Pancreas (tissue), 10 donors: ENCODE measurements at regions not wholly inside any gene's neighbourhood (a gene's known extent, or its start where the extent isn't known, plus 50 kb on each side); places are given as distances from the start of the nearest gene placed in this dataset.

ENCODE experiments used
- ATAC-seq, 4 donors: fragments of 200-7000 bp; cut with Tn5 transposase; one replicate each; pipeline versions ENCODE4 v1.8.0 to v1.9.1; 2020; ENCODE audit warnings: mild to moderate bottlenecking in 4 of 4, moderate library complexity in 4 of 4
- DNase-seq, 6 donors: peaks; one replicate each; pipeline ENCODE4 v3.0.0-alpha.2; 2020
- FAIRE-seq: peaks from 2 replicates; lab custom pipeline; 2012; peaks lifted over from hg19 to GRCh38; lab: Jason Lieb, UNC
- H3K27ac ChIP-seq, 4 donors: fragments of 200-600 bp; sonication (generic); 1 replicate in 3 of 4; 2 replicates in 1 of 4; pipeline versions ENCODE4 v1.5.0 to v1.8.0; 2020
- H3K27me3 ChIP-seq, 4 donors: fragments of 200-600 bp; one replicate each; pipeline ENCODE4 v1.8.0; 2021
- H3K36me3 ChIP-seq, 3 donors: fragments of 200-600 bp; sonication (generic) in 1 of 3; one replicate each; pipeline versions ENCODE4 v1.5.0 to v1.8.0; 2020 to 2021
- H3K4me1 ChIP-seq, 3 donors: fragments of 200-600 bp; one replicate each; pipeline ENCODE4 v1.8.0; 2021
- H3K4me3 ChIP-seq, 4 donors: fragments of 200-600 bp; sonication (generic) in 2 of 4; one replicate each; pipeline versions ENCODE4 v1.5.0 to v1.8.0; 2020 to 2021
- H3K9me3 ChIP-seq, 4 donors: fragments of 200-600 bp; one replicate each; pipeline ENCODE4 v1.8.0; 2021
- WGBS, 2 donors: extraction: QIAGEN DNeasy Blood & Tissue Kit; methylation state at CpG; one replicate each; pipeline ENCODE4 v1.1.7; 2013; 5-methylcytosine and 5-hydroxymethylcytosine counted together
- intact Hi-C, 3 donors: fragments of 100-400 bp; cut with DNase I; formaldehyde crosslinking; loops; one replicate each; pipeline versions ENCODE4 v1.11.1 to v1.14.2; 2022
- TF ChIP-seq, protein P1 (sequence below), 4 donors: fragments of 200-600 bp; sonication (generic) in 3 of 4; IDR thresholded peaks; one replicate each; pipeline versions ENCODE4 v1.5.0 to v1.8.0; 2021; ENCODE audit warnings: antibody characterized with exemption in 4 of 4
- donor health status: healthy with polysubstance abuse.
- donor health status: DM: no; HTN: no; CAD: no; lungs with moderate emphysema.
- donor health status: DM: no; HTN: no; CAD: no.
- donor health status: control.
- donor health status: control.
- donor health status: Bipolar disorder and iron deficiency.
- donor health status: DM: yes; HTN: yes; CAD: no.
- donor health status: DM: no; HTN: no; CAD: no.
- donor health status: DM: no; HTN: no; CAD: no.
- donor health status: DM: yes; HTN: yes; CAD: no.

DNA sequence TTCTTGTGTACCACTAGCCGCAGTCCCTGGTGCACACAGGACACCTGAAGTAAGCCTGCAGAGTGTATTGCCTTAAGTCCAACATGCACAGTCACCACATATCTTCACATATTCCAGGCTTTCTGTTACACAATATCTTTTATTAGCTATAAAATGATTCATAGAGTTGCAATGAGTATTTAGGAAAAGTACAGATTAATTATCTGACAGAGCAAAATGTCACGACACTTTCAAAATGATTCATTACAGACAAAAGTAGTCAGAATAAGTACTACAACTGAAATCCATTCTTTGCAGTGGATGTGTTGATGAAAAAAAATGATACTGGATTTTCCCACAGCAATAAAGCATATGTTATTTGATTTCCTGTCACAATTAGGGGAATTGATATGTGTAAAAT, 199.5 kb upstream of the ASCC3 start:
- TF ChIP-seq, protein P1, sequence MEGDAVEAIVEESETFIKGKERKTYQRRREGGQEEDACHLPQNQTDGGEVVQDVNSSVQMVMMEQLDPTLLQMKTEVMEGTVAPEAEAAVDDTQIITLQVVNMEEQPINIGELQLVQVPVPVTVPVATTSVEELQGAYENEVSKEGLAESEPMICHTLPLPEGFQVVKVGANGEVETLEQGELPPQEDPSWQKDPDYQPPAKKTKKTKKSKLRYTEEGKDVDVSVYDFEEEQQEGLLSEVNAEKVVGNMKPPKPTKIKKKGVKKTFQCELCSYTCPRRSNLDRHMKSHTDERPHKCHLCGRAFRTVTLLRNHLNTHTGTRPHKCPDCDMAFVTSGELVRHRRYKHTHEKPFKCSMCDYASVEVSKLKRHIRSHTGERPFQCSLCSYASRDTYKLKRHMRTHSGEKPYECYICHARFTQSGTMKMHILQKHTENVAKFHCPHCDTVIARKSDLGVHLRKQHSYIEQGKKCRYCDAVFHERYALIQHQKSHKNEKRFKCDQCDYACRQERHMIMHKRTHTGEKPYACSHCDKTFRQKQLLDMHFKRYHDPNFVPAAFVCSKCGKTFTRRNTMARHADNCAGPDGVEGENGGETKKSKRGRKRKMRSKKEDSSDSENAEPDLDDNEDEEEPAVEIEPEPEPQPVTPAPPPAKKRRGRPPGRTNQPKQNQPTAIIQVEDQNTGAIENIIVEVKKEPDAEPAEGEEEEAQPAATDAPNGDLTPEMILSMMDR (IDR thresholded peaks at IDR 0.05), result no peak
- intact Hi-C loops, result no loop called here
- no peak overlapping the region for H3K27ac ChIP-seq
- no peaks in the 10 kb centered on the region for H3K4me1 ChIP-seq
- no peaks in the 10 kb centered on the region for H3K36me3 ChIP-seq
- DNase-seq (no peak), FAIRE-seq (no peak), ATAC-seq (no peak)
- H3K9me3 ChIP-seq, result no peaks in the 10 kb centered on the region
- no peaks in the 10 kb centered on the region for H3K27me3 ChIP-seq
- 43 to 59% methylated on average over 2 of the region's 2 CpGs for WGBS, 2 donors
- H3K4me3 ChIP-seq, result no peak overlapping the region

DNA sequence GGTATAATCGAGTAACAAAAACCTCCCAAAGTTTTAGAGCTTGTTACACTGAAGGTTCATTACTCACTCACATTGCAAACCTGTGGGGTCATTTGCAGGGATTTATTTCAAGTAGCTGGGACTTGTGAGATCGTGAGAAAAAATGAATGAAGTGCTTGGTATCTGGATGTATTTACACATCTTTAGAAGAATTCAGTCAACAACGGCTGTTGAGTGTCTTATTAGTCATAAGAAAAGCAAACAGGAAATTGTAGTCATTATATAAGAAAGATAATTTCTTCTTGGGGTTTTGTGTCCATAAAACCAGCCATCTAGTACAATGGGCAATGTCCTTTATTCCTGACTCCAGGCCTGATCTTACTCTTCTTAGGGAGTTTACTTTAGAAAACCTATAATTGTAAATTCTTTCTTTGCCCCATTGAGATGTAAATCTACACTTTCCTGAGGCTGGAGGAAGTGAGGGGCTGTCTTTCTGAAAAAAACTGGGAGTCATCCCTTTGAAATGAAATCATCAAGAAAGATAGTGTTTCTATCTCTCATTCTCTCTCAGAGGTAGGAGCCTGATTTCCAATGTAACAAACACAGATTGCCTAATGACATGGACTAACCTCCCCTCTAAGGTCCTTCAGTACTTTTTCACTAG, 202.5 kb upstream of the ASCC3 start:
- FAIRE-seq, result no peak

DNA sequence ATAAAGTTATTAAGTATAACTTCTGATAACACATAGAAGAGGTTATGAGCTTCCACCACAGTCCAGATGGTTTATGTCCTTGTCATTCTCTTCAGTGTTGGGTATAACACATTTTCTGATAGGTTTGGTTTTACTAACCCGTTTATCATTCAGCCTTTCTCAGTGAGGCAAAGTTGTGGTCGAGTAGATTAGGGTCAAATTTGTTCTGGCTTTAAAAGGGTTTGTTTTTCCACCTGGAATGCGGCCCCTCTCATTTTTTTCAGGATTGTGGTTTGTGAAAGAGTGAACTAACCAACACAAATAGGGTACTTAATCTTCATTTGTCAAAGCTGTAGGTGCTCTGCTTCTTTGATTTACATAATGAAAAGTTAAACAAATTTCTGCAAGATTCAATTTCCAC, 204.2 kb upstream of the ASCC3 start:
- Histone ChIP-seq H3K9me3 (no peaks in the 10 kb centered on the region), H3K36me3 (no peaks in the 10 kb centered on the region), H3K4me3 (no peak overlapping the region), H3K27me3 (no peaks in the 10 kb centered on the region), H3K4me1 (no peaks in the 10 kb centered on the region), H3K27ac (no peak overlapping the region)
- no peak for DNase-seq
- FAIRE-seq, result no peak
- intact Hi-C loops, result no loop called here
- ATAC-seq, result no peak
- TF ChIP-seq, protein P1 (IDR thresholded peaks at IDR 0.05), result no peak
- 17 to 20% methylated on average over 3 of the region's 3 CpGs for WGBS, 2 donors

More for the DNA sequence above, 202.5 kb upstream of the ASCC3 start:
- DNase-seq, result no peak
- intact Hi-C loops, result no loop called here
- TF ChIP-seq, protein P1 (IDR thresholded peaks at IDR 0.05), result no peak
- Histone ChIP-seq H3K9me3 (no peaks in the 10 kb centered on the region), H3K36me3 (no peaks in the 10 kb centered on the region), H3K27me3 (no peaks in the 10 kb centered on the region), H3K27ac (no peak overlapping the region), H3K4me1 (no peaks in the 10 kb centered on the region), H3K4me3 (no peak overlapping the region)
- 25 to 27% methylated on average over 3 of the region's 3 CpGs for WGBS, 2 donors
- no peak for ATAC-seq

DNA sequence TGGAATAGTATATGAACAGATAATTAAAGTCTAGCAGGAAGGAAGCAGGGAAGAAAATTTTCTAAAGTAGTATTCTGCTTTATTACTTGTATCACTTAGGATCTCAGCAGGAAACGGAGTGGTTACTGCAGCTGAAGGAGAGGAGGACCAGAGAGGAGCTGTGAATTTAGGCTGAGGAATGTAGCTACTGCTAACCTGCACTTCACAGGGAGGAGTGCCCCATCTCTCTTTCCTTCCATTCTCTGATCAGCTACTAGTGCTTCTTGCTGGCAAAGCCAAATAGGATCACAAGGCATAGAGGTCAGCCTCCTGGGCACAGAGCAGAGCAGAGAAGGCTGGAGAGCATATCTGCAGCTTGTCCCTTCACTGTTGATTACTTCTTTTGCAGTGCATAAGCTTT, 205.3 kb upstream of the ASCC3 start:
- no peaks in the 10 kb centered on the region for H3K27me3 ChIP-seq
- no peaks in the 10 kb centered on the region for H3K36me3 ChIP-seq
- ATAC-seq (no peak), FAIRE-seq (no peak), DNase-seq (no peak)
- no peaks in the 10 kb centered on the region for H3K9me3 ChIP-seq
- TF ChIP-seq, protein P1 (IDR thresholded peaks at IDR 0.05), result no peak
- WGBS, 2 donors, result 42 to 45% methylated on average over 1 of the region's 1 CpG
- no peak overlapping the region for H3K27ac ChIP-seq
- no peak overlapping the region for H3K4me3 ChIP-seq
- intact Hi-C loops, result no loop called here
- no peaks in the 10 kb centered on the region for H3K4me1 ChIP-seq

DNA sequence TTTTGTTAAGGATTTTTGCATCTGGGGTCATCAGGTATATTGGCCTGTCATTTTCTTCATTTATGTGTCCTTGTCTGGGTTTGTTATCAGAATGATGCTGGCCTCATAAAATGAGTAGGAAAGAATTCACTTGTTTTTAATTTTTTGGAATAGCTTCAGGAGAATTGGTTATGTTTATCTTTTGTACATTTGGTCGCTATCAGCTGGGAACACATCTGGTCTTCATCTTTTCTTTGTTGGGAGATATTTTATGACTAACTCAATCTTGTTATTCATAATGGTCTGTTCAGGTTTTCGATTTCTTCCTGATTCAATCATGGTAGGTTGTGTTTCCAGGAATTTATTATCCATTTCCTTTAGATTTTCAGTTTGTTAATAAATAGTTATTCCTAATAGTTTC, 207.5 kb upstream of the ASCC3 start:
- no peak overlapping the region for H3K4me3 ChIP-seq
- H3K27me3 ChIP-seq, result no peaks in the 10 kb centered on the region
- H3K9me3 ChIP-seq, result no peaks in the 10 kb centered on the region
- 66 to 69% methylated on average over 2 of the region's 2 CpGs for WGBS, 2 donors
- H3K4me1 ChIP-seq, result no peaks in the 10 kb centered on the region
- no peak overlapping the region for H3K27ac ChIP-seq
- DNase-seq, result no peak
- TF ChIP-seq, protein P1 (IDR thresholded peaks at IDR 0.05), result no peak
- intact Hi-C loops, result no loop called here
- ATAC-seq, result no peak
- no peaks in the 10 kb centered on the region for H3K36me3 ChIP-seq
- no peak for FAIRE-seq
